ENCODE measurements at regions not wholly inside any gene's neighbourhood (a gene's known extent, or its start where the extent isn't known, plus 50 kb on each side); places are given as distances from the start of the nearest gene placed in this dataset.

- DNase-seq, result no peak
Measured at GRCh38 chr5:174312641-174313040, 267.1 kb downstream of the NSG2 start.

DNA sequence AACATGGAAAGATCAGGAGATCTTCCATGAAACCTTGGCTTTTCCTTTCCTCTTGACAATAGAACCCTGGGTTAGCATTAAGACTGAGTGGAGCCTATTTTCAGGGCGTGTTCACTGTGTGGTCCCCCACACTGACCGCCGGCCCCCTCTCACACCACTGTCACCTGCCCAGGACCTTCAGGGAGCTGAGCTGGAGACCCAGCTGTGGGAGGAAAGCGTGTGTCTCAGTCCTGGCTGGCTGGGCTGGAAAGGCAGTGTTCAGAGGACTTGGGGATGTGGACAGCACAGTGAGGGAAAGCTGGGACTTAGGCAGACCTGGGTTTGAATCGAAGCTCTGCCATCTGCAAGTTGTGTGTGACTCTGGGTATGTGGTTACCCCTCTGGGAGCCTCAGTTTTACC, 268.1 kb downstream of the NSG2 start:
- no peak for DNase-seq

DNA sequence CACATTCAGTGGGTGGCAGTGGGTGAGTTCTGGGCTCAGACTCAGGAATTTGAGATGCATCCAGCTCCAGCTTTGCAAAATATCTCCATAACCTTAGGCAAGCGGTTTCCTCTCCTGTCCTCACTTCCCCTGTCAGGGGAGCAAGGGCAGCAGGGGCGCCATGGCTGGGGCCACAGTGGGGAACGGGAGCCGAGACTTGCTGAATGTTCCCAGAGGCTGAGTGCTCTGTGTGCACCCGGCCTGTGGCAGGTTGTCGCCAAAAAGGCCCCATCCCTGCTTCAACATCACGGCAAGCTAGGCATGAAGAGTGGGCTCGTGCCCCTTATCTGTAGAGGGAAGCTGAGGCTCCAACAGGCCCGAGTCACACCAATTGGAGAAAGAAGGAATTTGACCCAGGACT, 268.8 kb downstream of the NSG2 start:
- DNase-seq, result no peak

DNA sequence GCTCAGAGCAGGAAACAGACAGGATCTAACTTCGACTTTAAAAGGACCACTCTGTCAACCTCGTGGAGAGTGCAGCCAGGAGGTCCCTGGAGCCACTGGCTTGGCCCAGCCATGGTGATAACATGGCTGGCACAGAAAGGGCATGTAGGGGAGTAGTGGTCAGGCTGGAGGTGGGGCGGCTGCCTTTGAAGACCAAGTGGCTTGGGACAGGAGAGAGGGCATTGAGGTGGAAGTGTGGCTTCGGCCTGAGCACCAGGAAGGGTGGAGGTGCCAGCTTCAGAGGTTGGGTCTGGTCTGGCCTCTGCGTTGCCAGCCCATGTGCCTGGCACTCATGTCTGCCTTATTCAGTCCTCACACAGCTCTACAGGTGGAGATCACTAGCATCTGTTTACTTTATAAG, 270.0 kb downstream of the NSG2 start:
- no peak for DNase-seq

DNA sequence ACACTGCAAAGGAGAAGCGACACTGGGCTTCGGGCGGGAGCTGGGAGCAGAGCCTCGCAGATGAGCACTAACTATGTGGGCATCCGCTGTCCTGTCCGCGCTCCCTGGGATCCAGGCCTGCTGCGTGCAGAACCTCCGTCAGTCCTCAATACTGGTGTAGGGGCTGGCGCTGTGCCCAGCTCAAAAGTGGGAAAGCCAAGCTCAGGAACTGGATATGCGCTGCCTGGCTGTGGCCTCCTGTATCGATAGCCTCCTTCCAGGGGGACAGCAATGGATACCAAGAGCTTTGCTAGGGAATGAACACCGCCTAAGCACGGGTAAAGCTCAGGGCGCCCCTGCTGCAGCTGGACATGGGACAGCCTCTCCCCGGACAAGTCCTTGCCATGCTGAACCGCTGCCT, 270.4 kb downstream of the NSG2 start:
- DNase-seq, result no peak

GRCh38 chr5:174316326-174316725, 270.8 kb downstream of the NSG2 start:
- no peak for DNase-seq

- DNase-seq, result no peak
Measured at GRCh38 chr5:174317256-174317894, 271.9 kb downstream of the NSG2 start.

- no peak for DNase-seq
Measured at GRCh38 chr5:174318578-174318977, 273.1 kb downstream of the NSG2 start.

GRCh38 chr5:174319551-174319950, 274.0 kb downstream of the NSG2 start:
- no peak for DNase-seq

- DNase-seq, result no peak
Measured at GRCh38 chr5:174320051-174320450, 274.5 kb downstream of the NSG2 start.

GRCh38 chr5:174323878-174324281, 278.4 kb downstream of the NSG2 start:
- DNase-seq, result no peak

DNA sequence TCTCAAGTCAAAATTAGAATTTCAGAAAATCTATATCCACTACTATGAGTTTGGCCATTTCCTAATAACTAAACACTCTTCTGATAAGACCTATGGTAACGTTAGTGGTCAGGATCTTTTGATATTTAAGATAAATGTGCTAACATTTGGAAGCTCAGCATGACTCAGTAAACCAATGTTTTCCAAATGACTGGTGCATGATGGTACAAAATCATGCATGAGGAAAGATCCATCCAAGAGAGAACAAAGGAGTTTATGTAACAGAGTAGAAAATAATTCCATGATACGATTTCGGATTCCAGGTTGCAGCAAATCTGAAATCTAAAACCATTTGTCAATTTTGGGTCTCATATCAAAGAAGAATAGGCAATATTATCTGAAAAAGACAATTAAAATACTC, 279.2 kb downstream of the NSG2 start:
- no peak for DNase-seq

DNA sequence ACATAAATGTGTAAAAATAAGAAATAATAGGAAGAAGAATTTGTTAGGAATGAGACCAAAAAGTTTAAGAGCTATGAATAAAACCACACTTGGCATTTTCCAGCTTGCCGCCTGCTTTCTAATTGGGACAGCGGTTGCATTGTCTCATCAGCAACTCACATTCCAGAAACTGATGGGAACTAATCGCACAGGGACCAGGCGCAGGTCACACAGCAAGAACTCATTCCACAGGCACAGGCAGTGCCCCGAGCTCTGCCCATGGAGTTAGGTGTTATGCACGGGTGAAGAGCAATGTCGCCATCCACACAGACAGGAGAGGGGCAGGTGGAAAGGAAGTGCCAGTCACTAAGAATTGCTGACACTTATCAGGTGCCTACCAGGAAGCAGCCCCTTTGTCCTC, 279.9 kb downstream of the NSG2 start:
- no peak for DNase-seq

DNA sequence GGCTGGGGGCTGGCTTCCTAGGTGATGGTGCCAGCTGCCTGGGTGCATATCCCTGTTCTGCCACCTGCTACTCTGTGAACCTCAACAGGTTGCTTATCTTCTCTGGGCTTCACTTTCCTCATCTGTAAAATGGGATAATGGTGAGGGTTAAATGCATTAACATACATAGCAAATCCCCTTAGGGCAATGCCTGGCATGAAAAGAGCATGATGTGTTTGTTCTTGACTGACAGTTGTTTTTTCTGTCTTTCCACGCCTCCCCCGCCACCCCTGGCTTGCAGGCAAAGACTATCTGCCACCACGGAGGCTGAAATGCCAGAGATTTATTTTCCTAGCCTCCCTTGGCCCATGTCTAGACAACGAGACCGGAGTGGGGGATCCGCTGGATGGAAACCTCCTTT, 280.5 kb downstream of the NSG2 start:
- no peak for DNase-seq

DNA sequence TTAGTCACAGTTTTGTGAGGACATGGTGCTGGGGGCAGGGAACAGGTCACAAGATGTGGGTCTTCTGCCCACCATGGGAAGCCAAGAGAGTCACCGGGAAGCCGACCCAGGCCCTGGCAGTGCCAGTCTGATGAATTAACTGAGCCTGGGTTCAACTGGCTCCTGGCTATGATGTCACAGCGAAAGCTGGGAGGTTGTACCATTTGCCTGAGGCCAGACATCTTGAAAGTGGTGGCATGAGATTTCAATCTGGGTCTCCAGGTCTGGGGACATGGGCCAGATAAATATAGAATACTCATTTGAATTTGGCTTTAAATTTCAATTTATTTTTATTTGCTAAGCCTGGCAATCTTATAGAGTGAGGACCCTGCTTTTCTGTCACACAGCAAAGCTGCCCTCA, 280.9 kb downstream of the NSG2 start:
- DNase-seq, result no peak

DNA sequence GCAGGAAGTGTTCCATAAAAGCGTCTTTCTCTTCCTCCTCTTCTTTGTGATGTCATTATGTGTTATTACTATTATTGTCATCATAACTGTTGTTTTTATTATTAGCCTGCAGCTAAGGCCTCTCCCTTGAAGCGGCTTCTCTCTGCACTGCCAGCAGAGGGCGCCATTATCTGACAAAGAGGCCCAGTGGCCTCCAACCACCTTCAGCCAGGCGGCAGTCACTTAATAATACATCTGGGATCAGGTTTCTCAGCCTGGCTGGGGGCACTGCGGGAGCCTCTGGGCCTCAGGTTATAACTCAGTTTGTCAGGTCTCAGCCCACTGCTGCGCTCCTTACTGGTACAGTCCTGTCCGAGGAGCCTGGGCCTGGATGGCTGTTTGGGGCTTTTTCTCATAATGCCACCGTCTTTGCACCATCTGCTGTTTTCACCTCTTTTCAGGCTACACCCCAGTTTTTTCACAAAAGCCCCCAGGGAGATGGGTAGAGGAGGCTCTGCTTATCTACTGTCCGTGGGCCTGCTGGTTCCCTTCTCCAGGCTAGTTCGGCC, 281.9 kb downstream of the NSG2 start:
- DNase-seq, result no peak

DNA sequence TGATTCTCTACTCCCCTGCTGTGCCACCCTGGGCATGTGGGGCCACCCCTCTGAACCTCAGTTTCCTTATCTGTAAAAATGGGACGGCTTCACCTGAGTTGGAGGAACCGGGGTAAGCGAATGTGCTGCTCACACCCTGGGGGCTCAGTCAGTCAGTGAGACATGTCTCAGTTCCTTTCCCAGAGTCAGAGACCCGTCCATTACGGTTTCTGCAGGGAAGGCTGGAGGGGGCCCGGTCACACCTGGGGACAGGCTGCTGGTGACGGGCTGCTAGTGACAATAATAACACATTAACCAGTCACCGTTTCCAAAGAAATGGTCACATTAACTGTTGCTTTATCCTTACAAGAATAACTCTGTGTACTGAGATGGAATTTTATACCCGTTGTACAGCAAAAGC, 282.4 kb downstream of the NSG2 start:
- no peak for DNase-seq

DNA sequence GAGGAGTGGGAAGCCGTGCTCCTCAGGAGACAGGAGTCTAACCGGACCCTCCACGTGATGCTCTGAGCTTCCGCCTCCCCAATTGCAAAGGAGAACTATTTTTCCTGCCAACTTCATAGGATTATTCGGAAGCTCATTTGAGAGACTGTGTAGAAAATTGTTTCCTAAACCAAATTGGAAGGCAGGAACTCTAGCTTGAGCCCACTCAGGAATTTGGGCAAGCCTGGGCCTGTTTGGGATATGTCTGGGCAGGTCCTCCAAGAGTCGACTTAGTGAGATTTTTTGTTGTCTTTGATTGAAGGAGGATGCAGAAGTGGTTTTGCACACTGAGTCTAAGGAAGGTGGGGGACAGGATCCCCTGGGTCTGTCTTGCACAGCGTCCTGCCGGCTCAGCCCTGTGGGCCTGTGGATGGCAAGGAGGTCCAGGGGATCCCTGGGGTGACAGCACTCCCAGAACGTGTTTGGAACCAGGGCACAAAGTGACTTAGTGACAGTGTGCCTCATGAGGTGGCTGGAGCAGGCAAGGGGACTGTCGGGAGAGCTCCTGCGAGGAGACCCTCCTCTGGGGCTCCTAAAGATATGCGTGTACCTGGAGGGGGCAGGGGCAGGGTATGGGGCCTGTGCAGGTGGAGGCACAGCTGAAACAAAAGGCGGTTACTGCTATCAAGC, 283.3 kb downstream of the NSG2 start:
- DNase-seq, result no peak

- DNase-seq, result no peak
Measured at GRCh38 chr5:174329738-174330137, 284.2 kb downstream of the NSG2 start.

DNA sequence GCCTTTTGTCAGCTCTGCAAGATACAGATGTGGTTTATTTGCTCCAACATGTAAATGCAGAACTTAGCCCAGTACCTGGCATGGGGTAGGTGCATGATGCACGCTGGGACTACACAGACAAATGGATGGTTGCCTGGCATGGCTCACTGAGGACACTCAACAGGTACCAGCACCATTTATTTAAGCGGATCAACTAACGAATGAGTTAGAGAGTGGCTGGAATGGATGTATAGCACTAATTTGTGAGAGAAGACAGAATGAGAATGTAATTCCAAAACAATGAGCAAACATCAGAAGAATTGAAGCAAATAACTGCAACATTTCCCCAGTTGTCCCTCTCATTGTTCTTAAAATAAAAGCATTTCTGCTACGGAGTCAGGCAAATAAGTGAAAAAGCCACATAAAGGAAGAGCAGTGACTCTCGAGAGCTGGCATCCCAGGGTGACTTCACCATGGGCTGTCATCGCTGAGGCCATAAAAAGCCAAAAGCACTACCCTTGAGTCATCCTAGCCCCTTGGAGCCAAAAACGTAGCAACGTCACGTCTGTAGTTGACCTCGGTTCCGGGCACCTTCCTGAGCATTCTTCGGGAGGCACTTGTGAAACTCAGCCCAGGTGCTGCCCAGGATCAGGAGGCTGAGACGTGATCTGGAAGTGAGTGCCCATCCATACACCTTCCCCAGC, 290.3 kb downstream of the NSG2 start:
- DNase-seq, result no peak

DNA sequence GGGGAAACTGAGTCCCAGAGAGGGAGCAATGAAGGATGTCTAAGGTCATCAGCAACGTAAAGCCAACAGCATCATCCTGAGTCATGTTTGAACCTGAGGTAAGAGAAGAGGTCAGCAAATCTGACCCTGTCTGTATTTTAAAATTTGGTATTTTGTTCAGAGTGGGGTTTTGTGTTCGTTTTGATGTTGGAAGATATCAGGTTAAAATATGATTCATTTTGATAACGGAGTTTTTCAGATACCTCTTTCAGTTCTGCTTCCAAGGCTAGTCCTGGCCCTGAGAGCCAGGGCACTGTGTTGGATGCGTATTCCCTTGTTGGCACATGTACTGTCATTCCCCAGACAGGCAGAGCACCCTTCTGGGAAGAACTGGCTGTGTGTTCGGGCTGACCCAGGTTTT, 291.0 kb downstream of the NSG2 start:
- DNase-seq, result no peak

- no peak for DNase-seq
Measured at GRCh38 chr5:174337276-174338184, 292.0 kb downstream of the NSG2 start.

Measured in NCI-H1436 treated with DMSO at 0.1 percent for 48 hours (cell line).